Left lung (tissue), 4 donors: ENCODE measurements at regions not wholly inside any gene's neighbourhood (a gene's known extent, or its start where the extent isn't known, plus 50 kb on each side); places are given as distances from the start of the nearest gene placed in this dataset.
A peak's percentile ranks its signal among the peaks of the same experiment; 100 is the strongest.

Source experiments
- ATAC-seq: fragments of 200-7000 bp; cut with Tn5 transposase; one replicate; pipeline ENCODE4 v1.9.1; 2020; ENCODE audit warnings: moderate library complexity
- DNase-seq, 4 donors: peaks; one replicate each; pipeline ENCODE4 v3.0.0-alpha.2; 2013 to 2020
- H3K27ac ChIP-seq, 2 donors: fragments of 200-600 bp; sonication (generic) in 1 of 2; one replicate each; pipeline versions ENCODE4 v1.5.0 to v1.8.0; 2020 to 2021
- H3K27me3 ChIP-seq, 2 donors: fragments of 200-600 bp; sonication (generic) in 1 of 2; one replicate each; pipeline versions ENCODE4 v1.5.0 to v1.8.0; 2020 to 2021
- H3K36me3 ChIP-seq, 2 donors: fragments of 200-600 bp; sonication (generic) in 1 of 2; one replicate each; pipeline versions ENCODE4 v1.5.0 to v1.8.0; 2020 to 2021
- H3K4me1 ChIP-seq, 2 donors: fragments of 200-600 bp; one replicate each; pipeline ENCODE4 v1.8.0; 2021
- H3K4me3 ChIP-seq, 2 donors: fragments of 200-600 bp; sonication (generic) in 1 of 2; one replicate each; pipeline versions ENCODE4 v1.5.0 to v1.8.0; 2020 to 2021; ENCODE audit warnings: mild to moderate bottlenecking in 1 of 2
- H3K9me3 ChIP-seq, 2 donors: fragments of 200-600 bp; sonication (generic) in 1 of 2; one replicate each; pipeline versions ENCODE4 v1.5.0 to v1.8.0; 2020 to 2021
- CTCF ChIP-seq, 2 donors: fragments of 200-600 bp; sonication (generic) in 1 of 2; IDR thresholded peaks; one replicate each; pipeline versions ENCODE4 v1.5.0 to v1.8.0; 2021; ENCODE audit warnings: antibody characterized with exemption in 2 of 2
- intact Hi-C, 2 donors: fragments of 100-400 bp; cut with DNase I; formaldehyde crosslinking; loops; one replicate each; pipeline versions ENCODE4 v1.11.2 to v1.14.2; 2022
- donor health status: DM: no; HTN: yes; CAD: no.
- donor health status: DM: no; HTN: no; CAD: no.

- Histone ChIP-seq H3K27me3 (no peaks in the 10 kb centered on the region), H3K27ac (no peak overlapping the region), H3K9me3 (no peaks in the 10 kb centered on the region), H3K4me1 (no peaks in the 10 kb centered on the region), H3K36me3 (no peaks in the 10 kb centered on the region), H3K4me3 (no peak overlapping the region)
- DNase-seq, result no peak
- no peak for ATAC-seq
- intact Hi-C loops, result no loop called here
- no peak for TF ChIP-seq CTCF (IDR thresholded peaks at IDR 0.05)
Observed at GRCh38 chr4:4619821-4620220, 78.0 kb upstream of the STX18 start.

GRCh38 chr4:4618847-4619246 is 77.0 kb upstream of the STX18 start:
- H3K4me1 ChIP-seq, result no peaks in the 10 kb centered on the region
- ATAC-seq (no peak), DNase-seq (no peak)
- intact Hi-C loops, result no loop called here
- no peaks in the 10 kb centered on the region for H3K36me3 ChIP-seq
- no peaks in the 10 kb centered on the region for H3K9me3 ChIP-seq
- H3K27me3 ChIP-seq, result no peaks in the 10 kb centered on the region
- H3K4me3 ChIP-seq, result no peak overlapping the region
- no peak for TF ChIP-seq CTCF (IDR thresholded peaks at IDR 0.05)
- H3K27ac ChIP-seq, result no peak overlapping the region

- Histone ChIP-seq H3K27ac (no peak overlapping the region), H3K4me3 (no peak overlapping the region), H3K4me1 (no peaks in the 10 kb centered on the region), H3K9me3 (no peaks in the 10 kb centered on the region), H3K27me3 (no peaks in the 10 kb centered on the region), H3K36me3 (no peaks in the 10 kb centered on the region)
- TF ChIP-seq CTCF (IDR thresholded peaks at IDR 0.05), result no peak
- no peak for DNase-seq
- intact Hi-C loops, result no loop called here
- no peak for ATAC-seq
Observed at GRCh38 chr4:4614925-4615678, 73.3 kb upstream of the STX18 start.

GRCh38 chr4:4613641-4614286 is 71.9 kb upstream of the STX18 start:
- DNase-seq, result no peak
- Histone ChIP-seq H3K27ac (no peak overlapping the region), H3K36me3 (no peaks in the 10 kb centered on the region), H3K9me3 (no peaks in the 10 kb centered on the region), H3K27me3 (no peaks in the 10 kb centered on the region), H3K4me1 (no peaks in the 10 kb centered on the region), H3K4me3 (no peak overlapping the region)
- TF ChIP-seq CTCF (IDR thresholded peaks at IDR 0.05), result no peak
- ATAC-seq, result no peak
- intact Hi-C loops, result no loop called here

- DNase-seq, result peak in 2 of 4 donors; percentile 12 to 36
- H3K27ac ChIP-seq, result no peak overlapping the region
- TF ChIP-seq CTCF (IDR thresholded peaks at IDR 0.05), result no peak
- no peaks in the 10 kb centered on the region for H3K4me1 ChIP-seq
- no peaks in the 10 kb centered on the region for H3K27me3 ChIP-seq
- no peak for ATAC-seq
- intact Hi-C loops, result no loop called here
- H3K36me3 ChIP-seq, result no peaks in the 10 kb centered on the region
- no peaks in the 10 kb centered on the region for H3K9me3 ChIP-seq
- no peak overlapping the region for H3K4me3 ChIP-seq
Observed at GRCh38 chr4:4613126-4613465, 71.2 kb upstream of the STX18 start.
